ENCODE measurements at regions not wholly inside any gene's neighbourhood (a gene's known extent, or its start where the extent isn't known, plus 50 kb on each side); places are given as distances from the start of the nearest gene placed in this dataset.

- DNase-seq (ENCODE audit: low read depth in 2 of 2) = no peak
Observed at GRCh38 chr9:99399474-99399873, 177.4 kb downstream of the SEC61B start.

- no peak for DNase-seq (ENCODE audit: low read depth in 2 of 2)
Observed at GRCh38 chr9:99400184-99400731, 178.2 kb downstream of the SEC61B start.

GRCh38 chr9:99401680-99402504, 179.8 kb downstream of the SEC61B start:
- no peak for DNase-seq (ENCODE audit: low read depth in 2 of 2)

- no peak for DNase-seq (ENCODE audit: low read depth in 2 of 2)
Observed at GRCh38 chr9:99403371-99403770, 181.3 kb downstream of the SEC61B start.

- no peak for DNase-seq (ENCODE audit: low read depth in 2 of 2)
Observed at GRCh38 chr9:99405359-99405758, 183.3 kb downstream of the SEC61B start.

DNA sequence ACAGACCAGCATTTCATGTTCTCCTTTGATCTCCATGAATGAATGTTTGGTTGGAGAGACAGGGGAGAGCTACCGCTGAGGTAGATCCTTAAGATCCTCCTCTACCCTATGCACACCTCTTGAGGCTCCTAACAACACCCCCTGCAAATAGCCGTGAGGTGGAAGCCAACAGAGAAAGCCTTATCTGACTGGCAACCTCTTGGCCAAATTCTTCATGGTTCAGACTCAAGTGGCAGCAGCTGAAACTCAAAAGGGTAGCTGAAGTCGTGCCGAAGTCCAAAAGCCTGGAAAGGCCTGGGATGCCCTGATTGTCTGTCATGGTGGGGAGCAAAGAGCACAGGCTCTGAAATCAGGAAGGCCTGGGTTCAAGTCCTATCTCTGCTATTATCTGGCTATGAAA, 184.9 kb downstream of the SEC61B start:
- DNase-seq (ENCODE audit: low read depth in 2 of 2) = no peak

DNA sequence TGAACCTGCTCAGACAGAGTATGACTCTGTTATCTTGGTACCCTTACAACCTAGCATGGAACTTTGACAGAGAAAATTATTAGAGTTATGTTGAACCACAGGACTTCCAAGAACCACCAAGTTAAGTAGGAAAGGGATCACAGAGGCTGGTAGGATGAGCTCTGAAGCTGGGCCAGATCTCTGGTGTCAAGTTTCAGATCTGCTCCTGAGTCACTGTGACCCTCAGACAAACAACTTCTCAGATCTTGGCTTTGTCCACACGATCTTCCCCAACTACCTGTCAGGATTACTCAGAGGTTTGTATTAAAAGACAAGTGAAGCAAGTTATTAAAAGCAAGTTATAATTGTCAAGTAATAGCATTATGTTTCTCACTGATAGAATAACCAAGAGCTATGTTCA, 189.0 kb downstream of the SEC61B start:
- no peak for DNase-seq (ENCODE audit: low read depth in 2 of 2)

DNA sequence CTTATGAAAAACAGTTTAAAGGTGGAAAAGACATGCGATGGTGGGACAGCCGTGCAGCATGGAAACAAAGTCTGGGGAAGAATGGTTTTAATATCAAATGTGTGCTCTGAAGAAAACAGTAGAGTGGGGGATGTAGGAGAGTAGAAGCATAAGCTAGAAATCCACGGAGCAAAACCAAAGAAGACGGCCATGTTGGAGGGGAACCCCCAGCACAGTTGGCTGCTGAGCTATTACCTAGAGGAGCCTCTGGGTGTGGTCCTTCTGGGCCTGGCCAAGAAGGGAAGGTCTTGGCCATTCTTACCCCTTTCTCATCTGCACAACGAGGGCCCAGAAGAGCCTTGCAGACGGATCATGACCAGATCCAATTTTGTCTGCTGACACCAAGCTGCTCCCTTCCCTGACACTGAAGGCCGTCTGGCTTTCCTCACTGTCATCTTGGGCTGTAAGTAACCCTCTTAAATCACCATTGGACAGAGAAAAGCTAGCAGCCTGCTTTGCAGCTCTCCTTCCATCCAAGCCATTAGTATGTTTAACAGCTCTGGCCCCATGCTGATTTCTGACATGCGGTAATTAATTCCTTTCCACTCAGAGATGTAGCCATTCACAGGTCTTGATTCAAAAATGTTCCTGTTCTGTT, 189.5 kb downstream of the SEC61B start:
- DNase-seq (ENCODE audit: low read depth in 2 of 2) = no peak

DNA sequence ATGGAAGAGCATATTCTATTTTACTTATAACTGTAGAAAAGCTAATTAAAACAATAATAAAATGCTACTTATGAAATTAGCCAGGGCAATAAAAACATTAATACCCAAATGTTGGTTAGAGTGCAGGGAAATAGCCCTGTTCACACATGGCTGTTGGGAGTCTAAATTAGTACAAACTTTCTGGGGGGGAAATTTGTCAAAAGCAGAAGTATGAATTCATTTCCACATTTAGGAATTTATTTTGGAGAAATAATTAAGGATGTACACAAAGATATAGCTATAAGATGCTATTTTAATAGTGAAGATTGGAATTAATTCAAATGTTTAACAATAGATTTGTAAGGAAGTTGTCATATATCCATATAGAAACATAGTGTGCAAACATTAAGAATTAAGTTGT, 190.5 kb downstream of the SEC61B start:
- no peak for DNase-seq (ENCODE audit: low read depth in 2 of 2)

DNA sequence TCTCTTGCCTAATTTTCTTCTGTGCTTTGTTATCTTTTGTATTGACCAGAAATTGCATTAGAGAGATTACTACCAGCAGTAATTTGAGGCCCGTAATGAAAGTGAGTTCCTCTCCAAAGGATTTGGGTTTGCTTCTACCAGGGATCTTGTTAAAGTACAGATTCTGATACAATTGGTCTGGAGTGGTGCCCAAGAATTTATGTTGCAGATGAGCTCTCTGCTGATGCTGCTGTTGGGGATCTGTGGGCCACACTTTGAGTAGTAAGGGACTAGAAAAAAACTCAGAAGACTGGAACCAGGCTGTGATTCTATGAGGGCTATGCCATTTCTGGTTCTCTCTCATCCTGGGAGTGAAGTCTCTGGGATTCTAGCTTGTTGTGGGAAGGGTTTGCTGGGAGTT, 192.2 kb downstream of the SEC61B start:
- DNase-seq (ENCODE audit: low read depth in 2 of 2) = no peak

DNA sequence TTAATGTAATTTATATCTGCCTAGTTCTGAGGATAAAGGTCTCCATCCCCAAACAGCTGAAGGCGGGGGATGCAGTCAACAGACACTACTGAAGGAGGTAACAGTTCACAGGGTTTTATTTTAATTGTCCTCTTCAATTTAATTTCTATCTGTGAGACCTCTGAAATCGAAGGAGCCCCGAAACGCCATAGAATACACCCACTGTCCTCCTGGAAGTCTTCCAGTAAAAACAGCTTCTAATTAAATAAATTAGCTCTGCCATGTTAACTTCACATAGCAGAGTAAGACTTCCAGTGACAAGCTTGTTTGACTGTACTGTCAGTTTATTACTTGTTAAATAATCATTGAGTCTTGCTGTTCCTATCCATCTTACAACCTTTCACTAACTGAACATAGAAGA, 193.5 kb downstream of the SEC61B start:
- no peak for DNase-seq (ENCODE audit: low read depth in 2 of 2)

- no peak for DNase-seq (ENCODE audit: low read depth in 2 of 2)
Observed at GRCh38 chr9:99416007-99416406, 193.9 kb downstream of the SEC61B start.

DNA sequence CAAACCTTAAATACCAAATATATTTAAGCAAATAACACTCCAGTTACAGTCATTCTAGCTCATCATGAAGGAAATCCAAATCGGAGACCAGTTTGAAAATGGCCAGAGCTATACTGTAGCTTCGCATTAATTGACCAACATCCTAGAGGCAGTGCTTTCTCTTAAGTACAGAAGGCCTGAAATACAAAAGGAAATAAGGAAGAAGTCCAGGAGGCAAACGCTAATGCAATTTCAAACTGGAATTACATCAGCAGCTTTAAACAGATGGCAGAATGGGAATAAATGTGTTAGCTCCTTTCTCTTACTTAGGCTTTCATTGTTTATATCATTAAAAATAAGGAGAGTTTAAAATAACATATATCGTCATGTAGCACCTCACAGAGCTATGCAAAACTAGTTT, 197.0 kb downstream of the SEC61B start:
- no peak for DNase-seq (ENCODE audit: low read depth in 2 of 2)

DNA sequence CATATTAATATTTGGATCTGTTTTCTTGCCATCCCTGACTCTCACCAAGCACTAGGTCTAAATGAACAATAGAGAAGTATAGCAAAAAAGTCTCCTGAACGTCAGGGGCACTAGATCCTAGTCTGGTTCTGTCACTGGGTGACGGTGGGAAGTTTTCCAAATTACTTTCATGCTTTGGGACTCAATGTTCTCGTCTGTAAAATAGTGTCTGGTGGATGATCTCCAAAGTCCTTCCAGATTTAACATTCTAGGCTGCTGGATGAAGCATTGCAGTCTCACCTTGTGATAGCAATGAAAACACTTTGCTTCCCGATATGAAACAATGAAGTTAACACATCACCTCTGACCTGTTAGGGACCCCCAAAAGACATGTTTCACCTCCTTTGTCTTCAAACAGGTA, 199.3 kb downstream of the SEC61B start:
- DNase-seq (ENCODE audit: low read depth in 2 of 2) = no peak

- DNase-seq (ENCODE audit: low read depth in 2 of 2) = no peak
Observed at GRCh38 chr9:99425124-99425523, 203.0 kb downstream of the SEC61B start.

- no peak for DNase-seq (ENCODE audit: low read depth in 2 of 2)
Observed at GRCh38 chr9:99425923-99426842, 204.1 kb downstream of the SEC61B start.

- no peak for DNase-seq (ENCODE audit: low read depth in 2 of 2)
Observed at GRCh38 chr9:99427260-99427659, 205.2 kb downstream of the SEC61B start.

DNA sequence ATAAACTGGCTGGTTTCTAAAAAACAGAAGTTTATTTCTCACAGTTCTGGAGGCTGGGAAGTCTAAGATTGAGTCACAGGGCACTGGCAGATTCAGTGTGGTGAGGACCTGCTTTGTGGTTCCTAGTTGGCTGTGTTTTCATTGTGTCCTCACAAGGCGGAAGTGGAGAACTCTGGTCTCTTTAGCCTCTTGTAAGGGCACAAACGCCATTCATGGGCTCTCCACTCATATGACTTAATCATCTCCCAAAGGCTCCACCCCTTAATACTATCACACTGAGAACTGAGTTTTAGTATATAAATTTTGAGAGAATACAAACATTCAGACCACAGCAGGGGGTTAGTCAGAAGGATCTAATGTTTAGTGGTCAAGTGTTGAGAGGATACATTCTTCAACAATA, 208.2 kb downstream of the SEC61B start:
- DNase-seq (ENCODE audit: low read depth in 2 of 2) = no peak

DNA sequence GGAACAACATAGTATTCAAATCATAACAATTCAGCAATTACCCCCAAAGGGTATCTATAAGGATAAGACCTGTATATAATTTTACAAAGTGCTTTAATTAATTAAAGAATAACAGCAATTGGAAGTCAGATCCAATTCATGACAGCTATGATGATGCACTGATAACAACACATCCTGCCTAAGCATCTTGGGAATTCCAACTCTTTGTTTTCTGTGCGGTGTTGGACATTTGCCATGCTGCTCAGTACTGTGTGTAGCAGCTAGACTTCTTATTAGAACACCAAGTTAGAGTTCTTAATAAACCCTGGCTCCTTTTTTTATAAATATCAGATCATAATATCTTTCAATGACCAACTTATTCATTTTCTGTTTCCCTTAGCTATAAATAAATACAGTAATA, 209.0 kb downstream of the SEC61B start:
- no peak for DNase-seq (ENCODE audit: low read depth in 2 of 2)

- no peak for DNase-seq (ENCODE audit: low read depth in 2 of 2)
Observed at GRCh38 chr9:99432075-99432474, 210.0 kb downstream of the SEC61B start.

- no peak for DNase-seq (ENCODE audit: low read depth in 2 of 2)
Observed at GRCh38 chr9:99433095-99433494, 211.0 kb downstream of the SEC61B start.

DNA sequence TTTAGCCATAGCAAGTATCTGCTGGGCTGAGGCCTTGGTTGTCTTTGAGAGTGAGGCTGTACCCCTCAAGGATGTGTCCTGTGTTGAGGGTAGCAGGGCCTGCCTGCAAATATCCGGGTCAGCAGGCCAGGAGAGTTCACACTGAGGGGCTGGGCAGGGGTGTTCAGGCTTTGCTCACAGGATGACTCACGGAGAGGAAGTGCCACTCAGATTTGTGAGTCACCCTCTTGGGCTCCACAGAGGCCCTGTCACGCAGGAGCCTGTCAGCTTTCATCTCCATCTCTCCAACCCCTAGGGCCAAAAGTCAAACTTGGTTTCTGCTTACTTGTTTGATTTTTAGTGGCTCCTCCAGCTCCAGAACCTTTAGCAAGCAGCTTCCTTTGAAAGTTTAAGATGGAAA, 211.5 kb downstream of the SEC61B start:
- peak; percentile 12 to 17 for DNase-seq (ENCODE audit: low read depth in 2 of 2)
